Spleen (tissue), 7 donors: ENCODE measurements at regions not wholly inside any gene's neighbourhood (a gene's known extent, or its start where the extent isn't known, plus 50 kb on each side); places are given as distances from the start of the nearest gene placed in this dataset.

ENCODE experiments used
- CTCF ChIP-seq, 11 experiments: fragments of 200-600 bp in 7 of 11; fragments of 450-650 bp in 4 of 11; sonication (generic) in 4 of 11; IDR thresholded peaks in 8 of 11; conservative IDR thresholded peaks in 3 of 11; 1 replicate in 7 of 11; 2 replicates in 4 of 11; pipeline versions ENCODE4 v1.4.0 to v1.8.0; 2016 to 2021; ENCODE audit warnings: antibody characterized with exemption in 11 of 11, inconsistent platforms in 4 of 11, mild to moderate bottlenecking in 1 of 11
- POLR2AphosphoS5 ChIP-seq, 3 donors: sonication (generic); formaldehyde crosslinking; IDR thresholded peaks; one replicate each; pipeline ENCODE4 v1.5.1; 2017; ENCODE audit warnings: antibody characterized with exemption in 3 of 3
- donor health status: DM: no; HTN: no; CAD: no; lungs with moderate emphysema.
- donor health status: DM: no; HTN: no; CAD: no.
- donor health status: DM: no; HTN: no; CAD: no.

- no peak for TF ChIP-seq CTCF (IDR thresholded peaks at IDR 0.05 in 8 of 11, conservative IDR thresholded peaks at IDR 0.05 in 3 of 11)
- no peak for TF ChIP-seq POLR2AphosphoS5 (IDR thresholded peaks at IDR 0.05)
These were observed 635.8 kb upstream of the C9orf72 start for GRCh38 chr9:28209130-28209529.
